GOT3 (cell line): ENCODE measurements at regions not wholly inside any gene's neighbourhood (a gene's known extent, or its start where the extent isn't known, plus 50 kb on each side); places are given as distances from the start of the nearest gene placed in this dataset.
"Not testable (repeated sequence)": the region's sequence is repeated elsewhere in the genome, so short reads cannot be mapped to it uniquely, and the experiment has no call there.

Experiments used
- DNase-seq: peaks from one replicate; lab custom pipeline; 2025; ENCODE audit warnings: mixed read lengths; lab: John Stamatoyannopoulos, UW

GRCh38 chr5:108696951-108697715 lies 50.6 kb upstream of the FER start:
- DNase-seq = no peak

GRCh38 chr5:108696407-108696806 lies 51.3 kb upstream of the FER start:
- no peak for DNase-seq

GRCh38 chr5:108688485-108688884 lies 59.2 kb upstream of the FER start:
- no peak for DNase-seq

- DNase-seq = no peak
These were observed 60.0 kb upstream of the FER start for GRCh38 chr5:108687595-108688200.

DNA sequence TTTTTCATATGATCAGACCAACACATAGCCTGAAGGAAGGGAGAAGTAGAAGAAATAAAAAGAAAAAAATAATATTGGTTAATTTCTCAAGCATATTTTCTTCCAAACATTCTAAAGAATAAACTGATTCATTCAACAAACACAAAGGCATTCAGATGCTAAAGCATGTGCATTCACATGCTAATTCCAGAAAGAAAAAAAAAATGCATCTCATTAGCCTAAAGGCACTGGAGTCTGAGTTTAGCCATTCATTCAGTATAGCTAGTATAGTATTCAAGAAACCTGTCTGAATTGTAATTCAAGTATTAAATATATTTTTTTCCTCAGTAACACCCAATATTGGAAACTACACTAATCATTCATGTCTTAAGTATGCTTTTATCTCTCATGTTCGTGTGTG lies 61.0 kb upstream of the FER start:
- DNase-seq = no peak

- not testable (repeated sequence) for DNase-seq
These were observed 62.1 kb upstream of the FER start for GRCh38 chr5:108685448-108686216.

- DNase-seq = no peak
These were observed 66.4 kb upstream of the FER start for GRCh38 chr5:108681079-108681921.

- DNase-seq = no peak
These were observed 69.6 kb upstream of the FER start for GRCh38 chr5:108678091-108678490.

- DNase-seq = no peak
These were observed 72.0 kb upstream of the FER start for GRCh38 chr5:108675736-108676135.

GRCh38 chr5:108672639-108673038 lies 75.1 kb upstream of the FER start:
- no peak for DNase-seq

- DNase-seq = no peak
These were observed 77.0 kb upstream of the FER start for GRCh38 chr5:108670591-108671289.

DNA sequence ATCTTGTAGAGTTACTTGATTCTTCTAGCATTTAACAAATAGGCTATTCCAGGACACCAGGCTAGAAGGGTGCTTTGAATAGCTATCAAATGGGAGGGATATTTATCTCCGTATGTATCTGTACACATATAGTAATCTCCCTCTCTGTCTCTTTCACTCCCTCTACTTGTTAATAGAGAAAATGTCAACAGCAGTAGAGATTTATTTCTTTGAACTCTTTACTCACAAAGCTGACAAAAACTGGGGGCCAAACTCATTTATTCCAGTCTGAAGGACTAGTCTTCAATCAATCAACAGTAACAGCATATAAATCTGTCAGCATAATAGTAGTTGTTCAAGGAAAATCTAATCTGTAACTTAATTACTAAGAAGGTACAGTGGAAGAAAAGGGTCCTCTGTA lies 78.2 kb upstream of the FER start:
- DNase-seq = no peak

GRCh38 chr5:108661590-108662219 lies 86.0 kb upstream of the FER start:
- no peak for DNase-seq

DNA sequence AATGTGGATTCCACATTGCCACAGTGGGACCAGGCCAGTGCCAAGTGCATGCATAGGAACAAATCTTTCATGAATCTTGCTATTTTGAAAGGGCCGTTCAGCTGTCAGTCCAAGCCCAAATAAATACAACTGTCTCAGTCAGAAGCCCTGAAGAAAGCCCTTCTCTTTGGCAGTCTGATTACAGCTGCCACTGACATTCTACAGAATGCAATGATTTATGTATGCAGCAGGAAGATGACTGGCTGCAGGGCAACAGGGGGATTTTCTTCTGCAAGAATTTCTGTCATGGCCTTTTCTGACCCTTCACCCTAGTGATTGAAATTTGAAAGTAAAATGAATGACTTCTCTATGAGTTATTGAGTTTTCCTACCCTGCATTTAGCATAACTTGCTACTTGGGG lies 86.7 kb upstream of the FER start:
- no peak for DNase-seq

DNA sequence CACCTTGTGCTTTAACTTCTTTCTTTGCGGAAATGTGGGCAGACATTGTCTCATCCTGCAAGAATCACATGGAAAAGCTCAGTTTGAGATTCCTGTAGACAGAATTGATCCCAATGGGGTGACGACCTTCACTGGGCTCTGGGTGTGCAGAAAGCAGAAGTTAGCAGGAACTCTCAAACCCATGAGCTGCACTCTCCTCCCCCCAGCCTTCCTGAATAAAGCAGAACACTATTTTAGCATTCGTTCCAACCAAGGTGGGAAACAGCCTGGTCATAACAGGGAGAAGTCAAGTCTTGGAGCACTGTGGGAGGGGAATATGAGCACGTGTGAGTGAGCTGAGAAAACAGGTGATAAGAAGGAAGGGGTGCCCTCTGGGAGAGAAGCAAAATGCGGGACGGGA lies 87.4 kb upstream of the FER start:
- DNase-seq = no peak

- no peak for DNase-seq
These were observed 88.2 kb upstream of the FER start for GRCh38 chr5:108659531-108659930.

DNA sequence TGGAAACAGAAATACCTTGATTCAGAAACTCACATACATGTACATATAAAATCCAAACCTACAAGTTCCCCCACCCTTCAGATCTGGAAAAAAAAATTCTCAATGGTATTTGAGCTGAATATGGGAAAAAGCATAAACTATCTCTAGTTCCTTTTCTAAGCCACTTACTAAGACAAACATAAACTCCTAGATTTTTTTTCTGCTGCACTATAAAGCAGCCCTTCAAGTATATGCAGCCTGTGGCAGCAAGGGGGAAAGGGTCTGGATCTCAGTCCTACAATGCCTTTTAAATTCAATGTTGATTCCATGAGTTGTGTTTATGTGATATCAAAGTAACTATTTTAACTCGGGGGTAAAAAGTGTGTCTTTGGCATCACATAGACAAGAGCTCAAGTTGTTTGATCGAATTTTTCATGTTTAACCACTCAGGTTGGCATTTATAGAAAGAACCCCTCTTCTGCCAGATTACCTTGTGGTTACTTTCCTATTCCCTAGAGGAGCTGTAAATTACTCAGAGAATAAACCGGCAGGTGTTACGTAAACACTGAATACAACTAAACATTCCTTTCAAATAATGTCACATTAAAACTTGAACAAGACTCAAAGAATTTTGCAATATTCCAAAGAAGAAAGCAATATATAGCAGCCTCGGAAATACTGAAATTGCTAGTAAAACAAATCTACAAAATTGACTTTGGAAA lies 91.8 kb upstream of the FER start:
- DNase-seq = no peak

- no peak for DNase-seq
These were observed 93.6 kb upstream of the FER start for GRCh38 chr5:108654051-108654450.

DNA sequence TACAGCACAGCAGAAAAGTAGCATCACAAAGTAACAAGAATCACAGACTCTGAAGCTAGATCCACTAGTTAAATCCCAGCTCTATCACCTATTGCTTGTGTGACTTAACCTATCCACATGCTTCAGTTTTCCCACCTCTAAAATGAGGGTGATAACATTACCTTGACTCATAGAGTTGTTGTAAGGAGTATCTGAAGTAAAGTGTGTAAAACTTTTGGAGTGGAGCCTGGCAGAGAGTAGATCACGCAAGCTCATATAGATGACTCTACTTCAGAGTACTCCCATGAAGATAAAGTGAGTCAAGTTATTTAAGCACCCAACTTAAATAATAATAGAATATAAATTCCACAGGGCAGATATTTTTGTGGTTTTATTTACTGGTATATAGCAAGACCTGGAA lies 94.5 kb upstream of the FER start:
- no peak for DNase-seq

DNA sequence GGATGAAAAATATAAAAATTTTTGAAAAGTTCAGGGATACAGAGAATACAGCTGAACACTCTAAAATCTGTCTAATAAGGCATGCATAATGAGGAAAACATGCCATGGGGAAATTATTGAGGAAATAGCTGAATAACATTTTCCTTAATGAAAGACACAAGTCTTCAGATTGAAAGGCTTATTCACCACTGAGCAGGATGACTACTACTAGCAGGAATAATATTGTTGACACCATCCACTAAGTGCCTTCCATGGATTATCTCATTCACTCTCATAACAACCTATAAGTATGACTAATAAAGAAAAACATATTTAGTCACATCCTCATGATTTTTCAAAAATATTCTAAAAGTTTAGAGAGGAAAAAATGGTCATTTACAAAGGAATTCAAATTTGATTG lies 96.7 kb upstream of the FER start:
- no peak for DNase-seq
